ENCODE measurements at regions not wholly inside any gene's neighbourhood (a gene's known extent, or its start where the extent isn't known, plus 50 kb on each side); places are given as distances from the start of the nearest gene placed in this dataset.

DNA sequence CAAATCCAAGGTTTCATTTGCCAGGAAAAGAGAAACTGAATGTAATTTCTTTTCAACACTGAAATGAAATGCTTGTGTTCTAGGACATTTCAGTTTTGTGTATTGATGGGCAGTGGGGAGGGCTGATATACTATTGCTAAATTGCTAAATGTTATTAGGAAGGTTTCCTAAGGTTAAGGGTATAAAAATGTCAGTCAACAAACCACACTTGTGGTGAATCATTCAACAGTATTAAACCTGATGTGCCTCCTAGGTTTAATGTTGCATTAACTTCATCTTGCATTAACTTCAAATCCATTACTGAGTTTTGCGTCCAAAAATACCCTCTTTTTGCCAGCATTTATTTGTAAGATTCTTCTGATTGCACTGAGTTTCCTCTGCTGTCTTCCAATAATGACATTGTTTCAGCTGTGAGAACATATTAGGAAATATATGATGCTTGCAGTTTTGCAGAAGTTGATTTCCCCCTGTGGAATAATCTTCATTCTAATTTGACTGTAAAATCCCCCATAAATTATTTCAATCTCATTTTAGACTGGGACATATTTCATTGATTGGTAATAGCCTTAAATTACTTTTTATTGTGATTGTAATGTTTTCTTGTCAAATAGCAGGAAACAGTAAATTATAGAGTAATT lies 758.3 kb downstream of the GBE1 start:
- no peak for ATAC-seq
- Histone ChIP-seq H3K4me1 (no peaks in the 10 kb centered on the region), H3K9me3 (no peaks in the 10 kb centered on the region), H3K36me3 (no peaks in the 10 kb centered on the region), H3K4me3 (no peak overlapping the region), H3K27ac (no peak overlapping the region), H3K27me3 (no peaks in the 10 kb centered on the region)
- WGBS, 2 donors (ENCODE audit: low coverage in 1 of 2) = 35 to 42% methylated on average over 1 of the region's 1 CpG
- TF ChIP-seq EP300 (IDR thresholded peaks at IDR 0.05) (no peak), POLR2A (IDR thresholded peaks at IDR 0.05) (no peak), POLR2AphosphoS5 (IDR thresholded peaks at IDR 0.05) (no peak)
- TF ChIP-seq, protein P1, sequence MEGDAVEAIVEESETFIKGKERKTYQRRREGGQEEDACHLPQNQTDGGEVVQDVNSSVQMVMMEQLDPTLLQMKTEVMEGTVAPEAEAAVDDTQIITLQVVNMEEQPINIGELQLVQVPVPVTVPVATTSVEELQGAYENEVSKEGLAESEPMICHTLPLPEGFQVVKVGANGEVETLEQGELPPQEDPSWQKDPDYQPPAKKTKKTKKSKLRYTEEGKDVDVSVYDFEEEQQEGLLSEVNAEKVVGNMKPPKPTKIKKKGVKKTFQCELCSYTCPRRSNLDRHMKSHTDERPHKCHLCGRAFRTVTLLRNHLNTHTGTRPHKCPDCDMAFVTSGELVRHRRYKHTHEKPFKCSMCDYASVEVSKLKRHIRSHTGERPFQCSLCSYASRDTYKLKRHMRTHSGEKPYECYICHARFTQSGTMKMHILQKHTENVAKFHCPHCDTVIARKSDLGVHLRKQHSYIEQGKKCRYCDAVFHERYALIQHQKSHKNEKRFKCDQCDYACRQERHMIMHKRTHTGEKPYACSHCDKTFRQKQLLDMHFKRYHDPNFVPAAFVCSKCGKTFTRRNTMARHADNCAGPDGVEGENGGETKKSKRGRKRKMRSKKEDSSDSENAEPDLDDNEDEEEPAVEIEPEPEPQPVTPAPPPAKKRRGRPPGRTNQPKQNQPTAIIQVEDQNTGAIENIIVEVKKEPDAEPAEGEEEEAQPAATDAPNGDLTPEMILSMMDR (IDR thresholded peaks at IDR 0.05) = no peak

GRCh38 chr3:80999481-80999880 lies 762.0 kb downstream of the GBE1 start:
- no peak overlapping the region for H3K4me3 ChIP-seq
- no peaks in the 10 kb centered on the region for H3K9me3 ChIP-seq
- WGBS, 2 donors (ENCODE audit: low coverage in 1 of 2) = 100% methylated on average over 1 of the region's 1 CpG; no CpG with 5 or more reads in 1 of the 2 donors
- no peaks in the 10 kb centered on the region for H3K4me1 ChIP-seq
- TF ChIP-seq EP300 (IDR thresholded peaks at IDR 0.05) = no peak
- TF ChIP-seq POLR2A (IDR thresholded peaks at IDR 0.05) = no peak
- TF ChIP-seq, protein P1 (IDR thresholded peaks at IDR 0.05) = no peak
- no peak for TF ChIP-seq POLR2AphosphoS5 (IDR thresholded peaks at IDR 0.05)
- no peaks in the 10 kb centered on the region for H3K36me3 ChIP-seq
- no peak overlapping the region for H3K27ac ChIP-seq
- H3K27me3 ChIP-seq = no peaks in the 10 kb centered on the region
- ATAC-seq = no peak

- no peak for ATAC-seq
- H3K4me3 ChIP-seq = no peak overlapping the region
- H3K36me3 ChIP-seq = no peaks in the 10 kb centered on the region
- H3K27ac ChIP-seq = no peak overlapping the region
- H3K27me3 ChIP-seq = no peaks in the 10 kb centered on the region
- WGBS, 2 donors (ENCODE audit: low coverage in 1 of 2) = 90 to 100% methylated on average over 2 of the region's 2 CpGs
- TF ChIP-seq POLR2A (IDR thresholded peaks at IDR 0.05) (no peak), POLR2AphosphoS5 (IDR thresholded peaks at IDR 0.05) (no peak), EP300 (IDR thresholded peaks at IDR 0.05) (no peak)
- TF ChIP-seq, protein P1 (IDR thresholded peaks at IDR 0.05) = no peak
- no peaks in the 10 kb centered on the region for H3K9me3 ChIP-seq
- no peaks in the 10 kb centered on the region for H3K4me1 ChIP-seq
Measured at GRCh38 chr3:80998022-80998421, 763.4 kb downstream of the GBE1 start.

DNA sequence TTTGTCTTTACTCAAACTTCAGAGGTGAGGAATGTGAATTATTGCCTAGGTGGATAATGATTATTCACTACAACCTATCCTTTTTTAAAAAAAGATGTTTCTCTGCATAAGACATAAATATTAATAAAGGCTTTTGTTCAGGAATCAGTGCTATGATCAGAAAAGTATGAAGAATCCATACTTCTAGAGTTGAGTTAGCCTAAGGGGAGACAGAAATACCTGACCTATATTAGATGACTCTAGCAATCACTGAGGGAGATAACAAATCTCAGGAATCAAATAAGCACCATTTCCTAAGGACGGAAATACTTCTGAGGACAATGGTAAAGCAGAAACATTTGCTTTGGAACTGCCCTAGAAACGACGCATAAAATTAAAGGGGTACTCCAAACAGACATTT lies 763.8 kb downstream of the GBE1 start:
- no peak for TF ChIP-seq POLR2AphosphoS5 (IDR thresholded peaks at IDR 0.05)
- TF ChIP-seq EP300 (IDR thresholded peaks at IDR 0.05) = no peak
- TF ChIP-seq POLR2A (IDR thresholded peaks at IDR 0.05) = no peak
- TF ChIP-seq, protein P1 (IDR thresholded peaks at IDR 0.05) = no peak
- ATAC-seq = no peak
- 71 to 74% methylated on average over 1 to 3 of the region's 3 CpGs for WGBS, 2 donors (ENCODE audit: low coverage in 1 of 2)

DNA sequence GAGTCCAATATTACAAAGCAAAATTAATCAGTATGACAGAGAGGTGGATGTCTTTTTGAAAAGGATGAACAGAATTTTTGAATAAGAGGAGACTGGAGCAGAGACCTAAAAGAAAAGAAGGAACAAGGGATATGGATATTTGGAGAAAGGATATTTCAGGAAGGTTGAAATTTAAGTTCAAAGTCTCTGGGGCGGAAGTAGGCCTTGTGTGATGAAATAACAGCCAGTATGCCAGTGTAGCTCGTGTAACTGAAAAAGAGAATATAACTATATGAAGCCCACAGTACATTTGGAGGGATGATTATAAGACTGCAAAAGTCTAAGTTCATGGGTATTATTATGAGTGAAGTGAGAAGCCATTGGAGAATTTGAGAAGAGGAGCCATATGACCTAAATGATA lies 766.7 kb downstream of the GBE1 start:
- Histone ChIP-seq H3K4me3 (no peak overlapping the region), H3K4me1 (no peaks in the 10 kb centered on the region), H3K36me3 (no peaks in the 10 kb centered on the region), H3K27ac (no peak overlapping the region), H3K9me3 (no peaks in the 10 kb centered on the region), H3K27me3 (no peaks in the 10 kb centered on the region)
- 74 to 78% methylated on average over 2 of the region's 2 CpGs for WGBS, 2 donors (ENCODE audit: low coverage in 1 of 2)
- TF ChIP-seq POLR2A (IDR thresholded peaks at IDR 0.05) (no peak), POLR2AphosphoS5 (IDR thresholded peaks at IDR 0.05) (no peak), EP300 (IDR thresholded peaks at IDR 0.05) (no peak)
- TF ChIP-seq, protein P1 (IDR thresholded peaks at IDR 0.05) = no peak
- no peak for ATAC-seq

More for the DNA sequence above, 763.8 kb downstream of the GBE1 start:
- Histone ChIP-seq H3K27ac (no peak overlapping the region), H3K27me3 (no peaks in the 10 kb centered on the region), H3K9me3 (no peaks in the 10 kb centered on the region), H3K4me3 (no peak overlapping the region), H3K36me3 (no peaks in the 10 kb centered on the region), H3K4me1 (no peaks in the 10 kb centered on the region)

Measured in gastroesophageal sphincter (tissue), 4 donors.